GM23248 (cell line): ENCODE measurements at regions not wholly inside any gene's neighbourhood (a gene's known extent, or its start where the extent isn't known, plus 50 kb on each side); places are given as distances from the start of the nearest gene placed in this dataset.

Experiments
- DNase-seq: peaks from one replicate; pipeline ENCODE4 v3.0.0-alpha.2; 2015
- H2AFZ ChIP-seq: fragments of 200-600 bp; sonication (generic); 2 replicates; pipeline ENCODE4 v1.6.1; 2016; ENCODE audit warnings: antibody characterized with exemption
- H3F3A ChIP-seq: fragments of 200-600 bp; sonication (generic); 2 replicates; pipeline ENCODE4 v1.6.1; 2016; ENCODE audit warnings: mild to moderate bottlenecking, antibody characterized with exemption, mixed run types; ENCODE audit not compliant: insufficient read depth
- H3K27ac ChIP-seq: fragments of 200-600 bp; sonication (generic); 2 replicates; pipeline ENCODE4 v1.5.1; 2016; ENCODE audit warnings: mild to moderate bottlenecking
- H3K27me3 ChIP-seq: fragments of 200-600 bp; sonication (generic); replicated peaks from 2 replicates; pipeline ENCODE4 v1.6.1; 2016; ENCODE audit warnings: mild to moderate bottlenecking; ENCODE audit not compliant: insufficient read depth
- H3K36me3 ChIP-seq: fragments of 200-600 bp; sonication (generic); 2 replicates; pipeline ENCODE4 v1.6.1; 2016; ENCODE audit warnings: low read depth, mild to moderate bottlenecking
- H3K4me1 ChIP-seq: fragments of 200-600 bp; sonication (generic); 2 replicates; pipeline ENCODE4 v1.6.1; 2016; ENCODE audit warnings: mild to moderate bottlenecking; ENCODE audit not compliant: insufficient read depth
- H3K4me2 ChIP-seq: fragments of 200-600 bp; sonication (generic); one replicate; pipeline ENCODE4 v1.6.1; 2016; ENCODE audit warnings: mild to moderate bottlenecking; ENCODE audit not compliant: unreplicated experiment
- H3K4me3 ChIP-seq: fragments of 200-600 bp; sonication (generic); 2 replicates; pipeline ENCODE4 v1.5.1; 2016; ENCODE audit warnings: mild to moderate bottlenecking
- H3K79me2 ChIP-seq: fragments of 200-600 bp; sonication (generic); 2 replicates; pipeline ENCODE4 v1.6.1; 2016; ENCODE audit warnings: mild to moderate bottlenecking; ENCODE audit not compliant: insufficient read depth
- H3K9ac ChIP-seq: fragments of 200-600 bp; sonication (generic); 2 replicates; pipeline ENCODE4 v1.6.1; 2016; ENCODE audit warnings: mild to moderate bottlenecking
- H3K9me2 ChIP-seq: fragments of 200-600 bp; sonication (generic); 2 replicates; pipeline ENCODE4 v1.6.1; 2016; ENCODE audit warnings: mixed run types, mild to moderate bottlenecking, moderate library complexity; ENCODE audit not compliant: insufficient read depth
- H3K9me3 ChIP-seq: fragments of 200-600 bp; sonication (generic); one replicate; pipeline ENCODE4 v1.6.1; 2017; ENCODE audit warnings: low read depth
- H4K20me1 ChIP-seq: fragments of 200-600 bp; sonication (generic); 2 replicates; pipeline ENCODE4 v1.6.0; 2016; ENCODE audit not compliant: insufficient read depth
- EZH2 ChIP-seq: fragments of 200-600 bp; sonication (generic); IDR thresholded peaks from 2 replicates; pipeline ENCODE4 v1.6.1; 2018; ENCODE audit warnings: antibody characterized with exemption, mild to moderate bottlenecking; ENCODE audit not compliant: insufficient read depth, poor library complexity, severe bottlenecking
- EZH2phosphoT487 ChIP-seq: fragments of 200-600 bp; sonication (generic); IDR thresholded peaks from 2 replicates; pipeline ENCODE4 v1.6.1; 2018; ENCODE audit warnings: antibody characterized with exemption, moderate library complexity, mild to moderate bottlenecking, low read depth; ENCODE audit not compliant: insufficient read depth
- WGBS, 2 experiments: methylation state at CpG; one replicate each; pipeline ENCODE4 v1.1.6; 2015 to 2017; ENCODE audit warnings: low lambda C conversion rate in 2 of 2, low coverage in 1 of 2; ENCODE audit errors: missing lambda C conversion rate in 2 of 2; 5-methylcytosine and 5-hydroxymethylcytosine counted together
- in situ Hi-C: fragments of 300-500 bp; cut with MboI; formaldehyde crosslinking; loops from 2 replicates; pipeline ENCODE4 v1.15.0; 2020

- Histone ChIP-seq H3K9me2 (no peaks in the 10 kb centered on the region), H3K9ac (no peak overlapping the region), H3K79me2 (no peaks in the 10 kb centered on the region), H3K36me3 (no peaks in the 10 kb centered on the region), H2AFZ (no peak overlapping the region), H3K4me3 (no peak overlapping the region), H3K9me3 (no peaks in the 10 kb centered on the region), H3K4me2 (no peak overlapping the region), H3K27ac (no peak overlapping the region), H4K20me1 (no peaks in the 10 kb centered on the region), H3K27me3 (peaks cover 32% of the 10 kb centered on the region), H3K4me1 (no peaks in the 10 kb centered on the region), H3F3A (no peaks in the 10 kb centered on the region)
- DNase-seq, result no peak
- 36 to 42% methylated on average over 8 of the region's 8 CpGs for WGBS, 2 experiments
- TF ChIP-seq EZH2phosphoT487 (no peak), EZH2 (no peak)
- in situ Hi-C loops, result no loop called here
Measured at GRCh38 chr11:131163613-131164012, 206.8 kb upstream of the NTM start.

- Histone ChIP-seq H3F3A (no peaks in the 10 kb centered on the region), H2AFZ (no peak overlapping the region), H3K79me2 (no peaks in the 10 kb centered on the region), H3K27me3 (peaks cover 46% of the 10 kb centered on the region), H3K36me3 (no peaks in the 10 kb centered on the region), H3K9me3 (no peaks in the 10 kb centered on the region), H3K4me2 (no peak overlapping the region), H3K4me1 (no peaks in the 10 kb centered on the region), H3K4me3 (no peak overlapping the region), H3K9ac (no peak overlapping the region), H4K20me1 (no peaks in the 10 kb centered on the region), H3K27ac (no peak overlapping the region), H3K9me2 (no peaks in the 10 kb centered on the region)
- WGBS, 2 experiments, result 34 to 42% methylated on average over 5 of the region's 5 CpGs
- no peak for DNase-seq
- in situ Hi-C loops, result no loop called here
- TF ChIP-seq EZH2phosphoT487 (no peak), EZH2 (no peak)
Measured at GRCh38 chr11:131165036-131165435, 205.4 kb upstream of the NTM start.

GRCh38 chr11:131168839-131169713 lies 201.3 kb upstream of the NTM start:
- Histone ChIP-seq H3K79me2 (no peaks in the 10 kb centered on the region), H3K36me3 (no peaks in the 10 kb centered on the region), H2AFZ (no peak overlapping the region), H3K27me3 (peaks cover 67% of the 10 kb centered on the region), H3K9me3 (no peaks in the 10 kb centered on the region), H3K27ac (no peak overlapping the region), H3K4me2 (no peak overlapping the region), H3K9me2 (no peaks in the 10 kb centered on the region), H3K9ac (no peak overlapping the region), H4K20me1 (no peaks in the 10 kb centered on the region), H3F3A (no peaks in the 10 kb centered on the region), H3K4me3 (no peak overlapping the region), H3K4me1 (no peaks in the 10 kb centered on the region)
- WGBS, 2 experiments, result 11 to 13% methylated on average over 5 of the region's 5 CpGs
- TF ChIP-seq EZH2phosphoT487, result no peak
- TF ChIP-seq EZH2, result no peak
- DNase-seq, result no peak
- in situ Hi-C loops, result no loop called here

- Histone ChIP-seq H3K9me3 (no peaks in the 10 kb centered on the region), H3K36me3 (no peaks in the 10 kb centered on the region), H3K9ac (no peak overlapping the region), H2AFZ (no peak overlapping the region), H3K27ac (no peak overlapping the region), H3K4me3 (no peak overlapping the region), H3F3A (no peaks in the 10 kb centered on the region), H3K4me2 (no peak overlapping the region), H3K9me2 (no peaks in the 10 kb centered on the region), H3K27me3 (peaks cover 59% of the 10 kb centered on the region), H4K20me1 (no peaks in the 10 kb centered on the region), H3K4me1 (no peaks in the 10 kb centered on the region), H3K79me2 (no peaks in the 10 kb centered on the region)
- in situ Hi-C loops, result no loop called here
- TF ChIP-seq EZH2phosphoT487 (no peak), EZH2 (no peak)
- DNase-seq, result no peak
- WGBS, 2 experiments, result 18 to 33% methylated on average over 2 of the region's 2 CpGs
Measured at GRCh38 chr11:131172011-131172410, 198.4 kb upstream of the NTM start.
